CMK (cell line): ENCODE measurements at regions not wholly inside any gene's neighbourhood (a gene's known extent, or its start where the extent isn't known, plus 50 kb on each side); places are given as distances from the start of the nearest gene placed in this dataset.
A peak's percentile ranks its signal among the peaks of the same experiment; 100 is the strongest.

Experiments
- DNase-seq: peaks from one replicate; pipeline ENCODE4 v3.0.0-alpha.2; 2010; ENCODE audit warnings: low read depth

DNA sequence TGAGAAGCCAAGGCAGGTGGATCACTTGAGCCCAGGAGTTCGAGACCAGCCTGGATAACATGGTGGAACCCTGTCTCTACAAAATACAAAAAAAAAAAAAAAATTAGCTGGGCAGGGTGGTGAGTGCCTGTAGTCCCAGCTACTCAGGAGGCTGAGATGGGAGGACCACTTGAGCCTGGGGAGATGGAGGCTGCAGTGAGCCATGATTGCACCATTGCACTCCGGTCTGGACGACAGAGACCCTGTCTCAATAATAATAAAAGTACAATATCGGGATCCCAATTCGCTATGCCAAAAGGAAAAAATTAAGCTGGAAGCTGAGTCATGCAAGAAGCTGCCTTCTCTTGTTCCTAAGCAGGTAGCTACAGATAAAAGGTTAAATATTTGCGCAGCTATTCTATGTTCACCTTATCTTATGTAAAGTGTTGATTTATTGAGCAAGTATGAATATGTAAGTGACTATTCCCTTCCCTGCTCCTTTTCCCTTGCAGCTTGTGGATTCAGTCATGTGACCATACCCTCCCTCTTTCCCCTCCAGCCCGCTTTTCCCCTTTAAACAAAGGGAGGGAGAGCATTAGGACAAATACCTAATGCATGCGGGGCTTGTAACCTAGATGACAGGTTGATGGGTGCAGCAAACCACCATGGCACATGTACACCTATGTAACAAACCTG lies 112.0 kb downstream of the LITAF start:
- DNase-seq = no peak

DNA sequence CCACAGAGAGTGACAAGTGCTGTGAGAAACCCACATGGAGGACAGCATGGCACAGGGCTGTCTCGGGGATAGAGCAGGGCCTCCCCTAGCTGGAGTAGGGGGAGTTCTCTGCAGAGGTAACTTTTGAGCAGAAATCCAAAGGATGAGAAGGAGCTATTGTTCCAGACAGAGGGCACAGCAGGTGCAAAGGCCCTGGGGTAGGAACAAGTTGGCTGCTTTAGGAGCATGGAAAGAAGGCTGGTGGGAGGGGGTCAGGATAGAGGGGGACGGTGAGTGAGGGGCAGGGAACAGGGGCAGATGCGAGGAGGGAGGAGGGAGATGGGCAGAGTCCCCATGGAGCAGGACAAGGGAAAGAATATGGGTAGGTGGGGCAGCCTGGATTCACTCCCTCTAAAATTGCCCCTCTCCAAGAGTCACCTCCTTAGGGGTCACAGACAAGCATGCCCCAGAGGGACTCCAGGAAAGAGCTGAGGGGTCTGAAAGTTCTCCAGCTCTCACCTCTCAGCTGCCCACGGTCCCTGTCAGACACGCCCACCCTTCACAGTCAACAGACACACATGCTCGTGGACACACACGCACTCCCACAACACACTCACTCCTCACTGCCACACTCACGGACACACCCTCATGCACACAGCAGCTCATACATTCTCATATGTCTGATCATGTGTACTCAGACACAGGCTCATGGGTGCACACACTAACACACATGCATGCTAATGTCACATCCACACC lies 110.7 kb downstream of the LITAF start:
- no peak for DNase-seq

DNA sequence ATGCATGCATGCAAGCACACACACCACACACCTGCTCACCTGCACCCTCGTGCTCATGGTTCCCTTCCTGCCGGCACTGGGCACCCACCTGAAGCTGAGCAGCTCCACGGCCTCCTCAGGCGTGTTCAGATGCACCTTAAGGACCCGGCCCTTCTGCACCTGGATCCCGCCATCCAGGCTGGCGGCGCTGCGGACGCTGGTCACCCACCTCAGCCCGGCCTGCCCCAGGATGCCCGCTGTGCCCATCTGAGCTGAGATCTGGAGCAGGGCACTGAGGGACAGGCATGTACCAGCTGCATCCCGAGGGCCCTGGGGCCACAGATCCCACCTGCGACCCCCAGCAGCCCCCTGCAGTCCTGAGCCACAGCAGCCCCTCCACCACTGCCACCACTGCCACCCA lies 110.0 kb downstream of the LITAF start:
- DNase-seq = no peak

DNA sequence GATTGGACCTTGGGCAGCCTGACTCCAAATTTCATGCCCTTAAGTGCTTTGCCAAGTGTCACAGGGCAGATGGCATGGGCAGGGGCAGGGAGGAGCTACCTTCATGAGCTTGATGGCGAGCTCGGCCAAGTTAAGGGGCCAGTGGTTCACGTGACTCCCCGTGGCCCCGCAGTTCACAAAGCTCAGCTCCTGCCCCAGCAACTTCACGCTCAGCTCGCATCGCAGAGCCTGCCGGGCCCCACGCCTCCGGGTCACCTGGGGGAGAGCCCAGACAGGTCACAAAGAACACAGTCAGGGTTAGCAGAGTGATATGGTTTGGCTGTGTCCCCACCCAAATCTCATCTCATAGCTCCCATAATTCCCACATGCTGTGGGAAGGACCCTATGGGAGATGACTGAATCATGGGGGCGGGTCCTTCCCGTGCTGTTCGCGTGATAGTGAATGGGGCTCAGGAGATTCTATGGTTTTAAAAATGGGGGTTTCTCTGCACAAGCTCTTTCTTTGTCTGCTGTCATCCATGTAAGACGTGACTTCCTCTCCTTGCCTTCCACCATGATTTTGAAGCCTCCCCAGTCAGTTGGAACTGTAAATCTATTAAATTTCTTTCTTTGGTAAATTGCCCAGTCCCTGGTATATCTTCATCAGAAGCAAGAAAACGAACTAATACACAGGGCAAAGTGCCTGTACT lies 108.1 kb downstream of the LITAF start:
- DNase-seq = no peak

DNA sequence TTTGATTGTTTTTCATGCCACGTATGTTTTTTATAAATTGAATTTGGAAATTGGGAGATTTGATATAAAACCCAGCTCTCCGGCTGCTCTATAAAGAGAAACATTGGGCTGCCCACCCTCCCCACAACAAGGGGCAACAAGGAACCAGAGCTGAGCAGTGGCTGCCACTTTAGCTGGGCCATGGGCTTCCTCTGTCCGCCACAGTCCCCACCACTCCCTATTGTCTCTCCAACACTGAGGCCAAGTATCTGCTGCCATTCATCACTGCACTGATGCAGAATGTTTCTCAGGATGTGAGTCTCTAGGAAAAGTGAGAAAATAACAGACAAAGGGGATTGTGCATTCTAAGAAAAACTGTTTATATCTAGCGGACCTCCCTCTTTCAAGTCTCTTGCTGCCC lies 106.8 kb downstream of the LITAF start:
- no peak for DNase-seq

DNA sequence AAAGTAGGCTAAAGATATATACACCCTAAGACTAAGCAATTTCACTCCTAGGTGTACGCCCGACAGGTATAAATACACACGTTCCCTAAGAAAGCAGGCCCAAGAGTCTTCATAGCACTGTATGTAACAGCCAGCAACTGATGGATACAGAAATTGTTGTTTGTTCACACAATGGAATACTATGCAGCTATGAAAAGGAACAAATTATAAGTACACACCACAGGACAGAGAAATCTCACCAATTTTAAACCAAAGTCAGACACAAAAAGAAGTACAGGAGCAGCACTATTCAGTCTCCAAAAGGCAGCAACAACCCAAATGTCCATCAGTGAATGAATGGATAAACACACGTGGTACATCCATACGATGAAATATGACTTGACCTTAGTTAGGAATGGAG lies 106.1 kb downstream of the LITAF start:
- no peak for DNase-seq

DNA sequence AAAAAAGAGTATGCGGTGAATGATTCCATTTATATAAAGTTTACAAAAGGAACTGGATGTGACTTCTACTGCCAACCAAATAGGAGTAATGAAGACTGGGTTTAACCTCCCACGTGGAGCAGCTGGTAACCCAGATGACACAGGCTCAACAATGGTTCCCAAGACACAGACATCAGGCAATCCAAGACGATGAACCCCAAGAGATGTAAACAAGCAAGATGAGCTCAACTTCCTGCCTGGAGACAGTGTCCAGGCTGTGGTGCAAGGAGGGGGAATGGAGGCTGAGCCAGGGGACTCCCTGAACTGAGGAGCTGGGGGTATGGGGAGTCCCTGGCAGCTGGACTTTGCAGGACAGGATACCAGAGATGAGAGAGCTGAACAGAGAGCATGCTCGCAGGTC lies 104.7 kb downstream of the LITAF start:
- DNase-seq = no peak

DNA sequence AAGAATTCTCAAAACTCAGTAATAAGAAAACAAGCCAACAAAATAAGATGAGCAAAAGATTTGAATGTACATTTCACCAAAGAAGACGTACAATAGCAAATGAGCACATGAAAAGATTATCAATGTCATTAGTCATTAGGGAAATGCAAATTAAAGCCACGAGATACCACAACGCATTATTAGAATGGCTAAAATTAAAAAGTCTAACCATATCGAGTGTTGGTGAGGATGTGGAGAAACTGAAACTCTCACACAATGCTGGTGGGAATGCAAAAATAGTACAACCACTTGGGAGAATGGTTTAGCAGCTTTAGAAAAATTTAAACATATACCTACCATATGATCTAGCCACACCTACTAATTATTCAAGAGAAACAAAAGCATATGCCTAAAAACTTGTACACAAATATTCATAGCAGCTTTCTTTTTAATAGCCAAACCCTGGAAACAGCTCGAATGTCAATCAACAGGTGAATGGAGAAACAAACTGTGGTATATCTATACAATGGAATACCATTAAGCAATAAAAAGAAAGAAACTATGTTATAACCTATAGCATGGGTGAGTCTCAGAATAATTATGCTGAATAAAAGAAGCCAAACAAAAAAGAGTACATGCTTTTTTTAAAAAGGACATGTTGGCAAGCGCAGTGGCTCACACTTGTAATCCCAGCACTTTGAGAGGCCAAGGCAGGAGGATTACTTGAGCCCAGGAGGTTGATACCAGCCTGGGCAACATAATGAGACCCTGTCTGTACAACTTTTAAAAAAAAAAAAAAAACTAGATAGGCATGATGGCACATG lies 103.6 kb downstream of the LITAF start:
- DNase-seq = no peak

DNA sequence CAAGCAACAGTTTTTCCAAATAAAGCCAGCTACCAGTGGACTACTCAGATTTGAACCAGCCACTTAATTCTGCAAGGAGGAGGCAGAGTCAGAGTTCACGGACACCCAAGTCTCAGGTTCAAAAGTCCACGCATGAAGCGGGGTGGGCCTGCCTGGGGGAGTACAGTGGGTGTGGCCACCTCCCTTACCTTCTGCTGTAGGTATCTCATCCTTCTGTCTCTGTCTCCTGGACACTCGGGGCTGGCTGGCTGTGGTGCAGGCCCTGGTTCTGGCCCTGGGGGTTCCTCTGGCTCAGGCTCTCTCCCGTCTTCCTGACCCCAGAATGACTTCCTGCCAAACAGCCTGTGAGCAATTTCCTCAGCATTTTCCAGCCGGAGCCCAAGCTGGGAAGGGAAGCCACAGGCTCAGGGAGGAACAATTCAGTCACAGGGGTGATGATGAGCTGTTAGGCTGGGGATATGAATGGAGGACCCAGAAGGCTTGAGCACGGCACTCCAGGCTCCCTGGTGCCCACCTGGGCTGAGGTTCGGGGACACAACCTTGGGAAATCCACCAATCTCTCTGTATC lies 101.9 kb downstream of the LITAF start:
- no peak for DNase-seq

DNA sequence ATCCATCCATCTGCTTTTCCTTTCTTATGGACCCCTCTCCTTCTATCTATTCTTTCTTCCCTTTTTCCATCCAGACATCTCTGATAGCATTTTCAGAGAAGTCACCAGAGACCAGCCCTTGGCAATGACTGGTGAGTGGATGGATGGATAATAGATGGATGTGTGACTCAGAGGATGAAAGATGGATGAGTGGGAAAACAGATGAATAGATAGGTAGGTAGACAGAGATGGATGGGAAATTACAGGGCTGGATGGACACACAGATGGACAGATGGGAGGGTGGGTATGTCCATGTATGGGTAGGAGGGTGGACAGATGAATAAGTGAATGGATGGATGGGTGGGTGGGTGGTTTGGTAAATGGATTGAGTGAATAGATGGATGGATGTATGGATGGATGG lies 101.0 kb downstream of the LITAF start:
- DNase-seq = no peak

DNA sequence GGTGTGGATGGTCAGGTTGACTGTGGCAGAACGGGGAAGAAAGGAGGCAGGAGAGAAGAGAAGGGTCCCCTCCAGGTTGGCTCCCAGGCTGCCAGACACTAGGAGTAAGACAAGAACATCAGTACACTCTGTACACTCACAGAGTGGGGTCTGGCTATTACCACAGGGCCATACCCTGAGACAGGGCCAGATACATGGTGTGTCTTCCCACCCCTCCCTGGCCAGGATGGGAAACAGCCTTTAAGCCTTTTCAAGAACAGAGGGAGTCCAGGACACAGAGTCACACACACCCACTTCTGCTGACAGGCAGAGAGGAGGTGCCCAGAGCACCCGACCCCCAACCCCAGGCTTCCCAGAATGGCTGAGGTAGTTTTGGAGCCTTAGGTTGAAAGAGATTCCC lies 99.4 kb downstream of the LITAF start:
- DNase-seq = no peak

DNA sequence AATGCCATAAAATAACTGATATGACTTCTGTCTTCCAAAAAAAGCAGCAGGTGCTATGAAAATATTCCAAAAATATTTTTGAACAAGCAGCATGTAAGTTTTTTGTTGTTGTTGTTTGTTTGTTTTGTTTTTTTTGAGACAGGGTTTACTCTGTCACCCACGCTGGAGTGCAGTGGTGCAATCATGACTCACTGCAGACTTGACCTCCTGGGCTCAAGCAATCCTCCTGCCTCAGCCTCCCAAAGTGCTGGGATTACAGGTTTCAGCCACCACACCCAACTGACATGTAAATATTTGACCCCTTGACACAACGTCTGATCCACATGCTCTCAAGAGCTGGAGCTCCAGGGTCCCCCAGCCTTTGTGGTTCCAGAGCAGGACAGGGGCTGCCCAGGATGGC lies 98.4 kb downstream of the LITAF start:
- DNase-seq = no peak

DNA sequence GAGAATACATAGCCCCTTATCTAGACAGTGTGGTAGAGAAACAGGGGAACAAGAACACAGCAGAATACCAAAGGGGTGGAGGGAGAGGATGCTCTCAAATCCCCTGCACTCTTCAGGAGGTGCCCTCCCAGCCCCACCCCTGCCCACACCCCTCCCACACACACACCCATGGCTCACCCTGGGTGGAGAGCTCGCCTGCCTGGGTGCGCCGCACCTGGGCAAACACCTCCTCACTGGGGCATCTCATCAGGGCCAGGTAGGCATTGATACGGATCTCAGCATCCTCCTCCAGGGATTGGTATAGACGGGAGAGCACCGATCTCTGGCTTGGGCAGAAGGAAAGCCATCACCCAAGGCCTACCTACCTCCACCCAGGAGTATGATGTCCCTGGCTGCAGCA lies 95.2 kb downstream of the LITAF start:
- no peak for DNase-seq

DNA sequence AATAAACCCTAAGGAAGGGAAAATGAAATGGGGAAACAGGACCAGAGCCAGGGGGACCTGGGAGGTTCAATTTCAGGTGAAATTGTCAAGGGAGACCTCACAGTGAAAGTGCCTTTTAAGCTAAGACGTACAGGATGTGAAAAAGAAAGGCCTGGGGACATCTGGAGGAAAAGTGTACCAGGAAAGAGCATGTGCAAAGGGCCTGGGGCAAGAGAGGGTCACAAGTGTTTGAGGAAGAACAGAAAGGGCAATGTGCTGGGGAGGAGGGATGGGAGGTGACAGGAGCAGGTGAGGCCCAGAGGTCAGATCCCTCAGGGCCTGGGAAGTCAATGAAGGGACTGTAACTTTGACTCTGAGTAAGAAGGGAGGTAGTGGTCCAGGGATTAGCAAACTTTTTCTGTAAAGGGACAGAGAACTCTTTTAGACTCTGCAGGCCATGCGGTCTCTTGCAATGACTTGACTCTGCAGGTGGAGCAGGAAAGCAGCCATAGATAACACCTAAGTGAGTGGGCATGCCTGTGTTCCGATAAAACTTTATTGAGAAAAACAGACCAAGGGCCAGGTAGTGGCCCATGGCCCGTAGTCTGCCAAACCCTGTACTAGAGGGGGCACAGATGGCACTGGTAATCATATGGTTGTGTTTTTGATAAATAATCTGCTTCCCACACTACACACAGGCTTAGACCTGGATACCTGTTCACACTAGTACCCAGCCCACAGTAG lies 93.8 kb downstream of the LITAF start:
- DNase-seq = no peak

DNA sequence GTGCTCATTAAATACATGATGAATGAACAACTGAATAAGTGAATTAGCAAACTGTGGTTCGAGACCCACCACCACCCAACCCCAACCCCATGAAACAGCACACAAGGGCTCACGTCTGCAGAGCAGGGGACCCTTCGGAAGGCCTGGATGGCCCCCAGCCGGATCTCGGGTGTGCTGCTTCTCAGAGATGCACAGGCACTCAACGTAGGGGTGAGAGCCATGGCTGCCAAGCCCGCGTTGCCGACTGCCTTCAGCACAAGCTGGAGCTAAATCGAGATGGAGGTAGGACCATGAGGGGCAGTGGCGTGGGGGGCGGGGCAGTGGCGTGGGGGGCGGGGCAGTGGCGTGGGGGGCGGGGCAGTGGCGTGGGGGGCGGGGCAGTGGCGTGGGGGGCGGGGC lies 93.2 kb downstream of the LITAF start:
- peak; percentile 20 for DNase-seq

DNA sequence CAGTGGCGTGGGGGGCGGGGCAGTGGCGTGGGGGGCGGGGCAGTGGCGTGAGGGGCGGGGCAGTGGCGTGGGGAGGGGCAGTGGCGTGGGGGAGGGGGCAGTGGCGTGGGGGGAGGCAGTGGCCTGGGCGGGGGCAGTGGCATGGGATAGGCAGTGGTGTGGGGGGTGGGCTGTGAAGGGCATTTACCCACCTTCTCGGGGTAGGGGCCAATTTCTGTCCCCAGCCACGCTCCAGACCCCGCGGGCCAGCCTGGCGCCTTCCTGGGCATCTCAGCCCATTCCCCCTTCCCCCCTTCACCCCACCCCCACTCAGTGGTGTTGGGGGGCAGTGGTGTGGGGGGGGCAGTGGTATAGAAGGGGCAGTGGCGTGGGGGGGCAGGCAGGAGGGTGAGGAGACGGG lies 92.7 kb downstream of the LITAF start:
- DNase-seq = no peak

DNA sequence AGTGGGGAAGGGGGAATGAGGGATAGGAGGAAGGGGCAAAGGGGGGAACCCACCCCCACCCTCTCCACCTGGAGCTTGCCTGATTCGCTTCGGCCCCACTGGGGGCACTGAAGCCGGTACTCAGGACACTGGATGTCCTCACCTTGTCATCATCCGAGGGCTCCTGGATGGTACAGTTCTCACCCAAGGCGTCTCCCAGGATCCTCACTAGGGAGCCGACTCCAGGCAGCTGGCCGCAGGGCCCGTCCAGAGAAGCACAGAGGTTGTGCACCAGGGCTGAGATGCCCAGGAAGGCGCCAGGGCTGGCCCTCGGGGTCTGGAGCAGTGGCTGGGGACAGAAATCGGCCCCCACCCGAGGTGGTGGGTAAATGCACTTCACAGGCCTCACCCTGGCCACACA lies 92.3 kb downstream of the LITAF start:
- DNase-seq = no peak

DNA sequence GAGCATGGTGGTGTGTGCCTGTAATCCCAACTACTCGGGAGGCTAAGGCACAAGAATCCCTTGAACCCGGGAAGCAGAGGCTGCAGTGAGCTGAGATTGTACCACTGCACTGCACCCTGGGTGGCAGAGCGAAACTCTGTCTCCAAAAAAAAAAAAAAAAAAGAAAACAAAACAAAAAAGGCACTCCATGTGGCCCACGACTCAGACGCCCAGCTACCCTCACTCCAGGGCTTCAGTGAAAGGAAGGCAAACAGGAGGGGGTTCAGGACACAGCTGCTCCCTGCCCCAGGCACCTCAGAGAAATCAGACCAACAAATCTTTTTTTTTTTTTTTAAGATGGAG lies 91.7 kb downstream of the LITAF start:
- no peak for DNase-seq
